ENCODE measurements at regions not wholly inside any gene's neighbourhood (a gene's known extent, or its start where the extent isn't known, plus 50 kb on each side); places are given as distances from the start of the nearest gene placed in this dataset.

GRCh38 chr7:25887795-25888559 lies 264.0 kb upstream of the NFE2L3 start:
- DNase-seq (ENCODE audit: low spot score in 2 of 2) = no peak
- Histone ChIP-seq H3K27ac (no peak overlapping the region), H3K36me3 (no peaks in the 10 kb centered on the region), H3K9me3 (no peaks in the 10 kb centered on the region), H3K27me3 (peaks cover 0 to 38% of the 10 kb centered on the region in 2 donors), H3K4me1 (no peaks in the 10 kb centered on the region), H3K4me3 (no peak overlapping the region)
- intact Hi-C loops (cut with DNase I; ENCODE audit: low total_unique reads) = no loop called here
- TF ChIP-seq POLR2AphosphoS5 (IDR thresholded peaks at IDR 0.05) = no peak
- TF ChIP-seq CTCF (IDR thresholded peaks at IDR 0.05) = no peak
- TF ChIP-seq POLR2A (IDR thresholded peaks at IDR 0.05) = no peak

- TF ChIP-seq POLR2AphosphoS5 (IDR thresholded peaks at IDR 0.05) (no peak), POLR2A (IDR thresholded peaks at IDR 0.05) (no peak), CTCF (IDR thresholded peaks at IDR 0.05) (no peak)
- H3K36me3 ChIP-seq = no peaks in the 10 kb centered on the region
- no peak overlapping the region for H3K4me3 ChIP-seq
- H3K4me1 ChIP-seq = no peaks in the 10 kb centered on the region
- no peak overlapping the region for H3K27ac ChIP-seq
- no peaks in the 10 kb centered on the region for H3K9me3 ChIP-seq
- intact Hi-C loops (cut with DNase I; ENCODE audit: low total_unique reads) = loop anchor here (10.0 kb wide), 1 partner anchor 165 kb away; no protein-coding TSS in a partner anchor
- H3K27me3 ChIP-seq = peaks cover 0 to 24% of the 10 kb centered on the region in 2 donors
- DNase-seq (ENCODE audit: low spot score in 2 of 2) = no peak
Observed at GRCh38 chr7:25889765-25890164, 262.2 kb upstream of the NFE2L3 start.

GRCh38 chr7:25891591-25891990 lies 260.4 kb upstream of the NFE2L3 start:
- H3K4me3 ChIP-seq = no peak overlapping the region
- H3K9me3 ChIP-seq = no peaks in the 10 kb centered on the region
- no peaks in the 10 kb centered on the region for H3K36me3 ChIP-seq
- intact Hi-C loops (cut with DNase I; ENCODE audit: low total_unique reads) = loop anchor here (10.0 kb wide), 1 partner anchor 163 kb away; no protein-coding TSS in a partner anchor
- TF ChIP-seq CTCF (IDR thresholded peaks at IDR 0.05) (no peak), POLR2A (IDR thresholded peaks at IDR 0.05) (no peak), POLR2AphosphoS5 (IDR thresholded peaks at IDR 0.05) (no peak)
- H3K4me1 ChIP-seq = peaks cover 0 to 5% of the 10 kb centered on the region in 2 donors
- H3K27ac ChIP-seq = no peak overlapping the region
- peaks cover 0 to 16% of the 10 kb centered on the region in 2 donors for H3K27me3 ChIP-seq
- DNase-seq (ENCODE audit: low spot score in 2 of 2) = no peak

GRCh38 chr7:25893436-25893835 lies 258.6 kb upstream of the NFE2L3 start:
- H3K4me1 ChIP-seq = peaks cover 0 to 5% of the 10 kb centered on the region in 2 donors
- H3K27ac ChIP-seq = no peak overlapping the region
- H3K9me3 ChIP-seq = no peaks in the 10 kb centered on the region
- intact Hi-C loops (cut with DNase I; ENCODE audit: low total_unique reads) = loop anchor here (10.0 kb wide), 1 partner anchor 161 kb away; no protein-coding TSS in a partner anchor
- H3K4me3 ChIP-seq = peak overlapping the region in 2 of 3 donors; percentile 54 to 65
- TF ChIP-seq POLR2AphosphoS5 (IDR thresholded peaks at IDR 0.05) (no peak), CTCF (IDR thresholded peaks at IDR 0.05) (no peak), POLR2A (IDR thresholded peaks at IDR 0.05) (no peak)
- DNase-seq (ENCODE audit: low spot score in 2 of 2) = no peak
- H3K27me3 ChIP-seq = peaks cover 0 to 10% of the 10 kb centered on the region in 2 donors
- no peaks in the 10 kb centered on the region for H3K36me3 ChIP-seq

All from breast epithelium (tissue), 4 donors.